ENCODE measurements at regions not wholly inside any gene's neighbourhood (a gene's known extent, or its start where the extent isn't known, plus 50 kb on each side); places are given as distances from the start of the nearest gene placed in this dataset.

- ChIA-PET CTCF (interaction anchor here (0.8 to 1.5 kb wide), 4 partner anchors 9 to 348 kb away, joined by 3 to 4 read pairs (median 4); no protein-coding TSS in a partner anchor), POLR2A (ENCODE audit: unreplicated experiment) (interaction anchor here (0.6 to 1.0 kb wide), 3 partner anchors 9 to 261 kb away, joined by 3 to 5 read pairs (median 3); no protein-coding TSS in a partner anchor)
- ATAC-seq (ENCODE audit: low read depth) (peak; percentile 92), DNase-seq (peak; percentile 96)
- Histone ChIP-seq H2AFZ (replicated peaks; ENCODE audit: low read length, poor library complexity) (peak overlapping the region; percentile 78), H3K4me1 (ENCODE audit: control insufficient read depth, insufficient read depth, low read length) (peaks cover 7% of the 10 kb centered on the region), H2AK9ac (replicated peaks; ENCODE audit: low read depth, low read length, poor library complexity) (peak overlapping the region; percentile 91), H2BK15ac (ENCODE audit: low read depth, low read length) (peak overlapping the region; percentile 90; the same call in 2 of the 3 replicates), H2BK20ac (ENCODE audit: low read depth, low read length) (peak overlapping the region; percentile 87), H3K79me1 (ENCODE audit: low read depth in 1 of 2, low read length in 2 of 2) (no peaks in the 10 kb centered on the region), H2BK120ac (ENCODE audit: low read depth, low read length) (peak overlapping the region; percentile 89), H4K20me1 (ENCODE audit: insufficient read depth, low read length) (no peaks in the 10 kb centered on the region; the same call in 1 of the 2 replicates), H3K4me2 (ENCODE audit: low read depth, low read length) (peak overlapping the region; percentile 70), H3K9me3 (ENCODE audit: control insufficient read depth, insufficient read depth, low read length) (peaks cover 4% of the 10 kb centered on the region; the same call in 1 of the 2 replicates), H4K5ac (ENCODE audit: low read depth, low read length) (peak overlapping the region; percentile 85), H3K56ac (ENCODE audit: extremely low read depth, insufficient read depth, low read length) (peak overlapping the region; percentile 87), H2AK5ac (ENCODE audit: low read depth, low read length) (peak overlapping the region; percentile 77), H3K27me3 (ENCODE audit: control insufficient read depth, insufficient read depth, low read length) (no peaks in the 10 kb centered on the region), H3K36me3 (ENCODE audit: control insufficient read depth, insufficient read depth, low read length) (no peaks in the 10 kb centered on the region), H4K91ac (ENCODE audit: insufficient read depth, low read depth, low read length) (peak overlapping the region; percentile 91), H3K23ac (ENCODE audit: low read depth, low read length) (peak overlapping the region; percentile 88), H2BK5ac (ENCODE audit: low read depth, low read length, poor library complexity, severe bottlenecking) (peak overlapping the region; percentile 96), H3K18ac (ENCODE audit: low read depth, low read length) (peak overlapping the region; percentile 70), H3K9me1 (ENCODE audit: insufficient read depth, low read length) (no peaks in the 10 kb centered on the region), H3K27ac (ENCODE audit: insufficient read depth, low read length) (peak overlapping the region; percentile 94), H4K8ac (ENCODE audit: low read depth in 2 of 2, low read length in 2 of 2) (peak overlapping the region; percentile 84 to 89), H3K4me3 (ENCODE audit: insufficient read depth, low read depth, low read length) (peak overlapping the region; percentile 7; the same call in 1 of the 2 replicates), H3K4ac (ENCODE audit: low read depth, low read length) (peak overlapping the region; percentile 96), H3K9ac (ENCODE audit: low read depth, low read length) (peak overlapping the region; percentile 73), H3K14ac (replicated peaks; ENCODE audit: low read depth, low read length) (peak overlapping the region; percentile 71)
- in situ Hi-C loops (cut with MboI; ENCODE audit: low sequenced_read_pairs) (no loop called here), intact Hi-C loops (cut with micrococcal nuclease) (loop anchor here (1.0 to 5.0 kb wide), 6 partner anchors 50 to 264 kb away; no protein-coding TSS in a partner anchor), dilution Hi-C loops (cut with HindIII; ENCODE audit: low sequenced_read_pairs, unreplicated experiment) (no loop called here)
- 0% methylated on average over 2 of the region's 10 CpGs; no CpG with 5 or more reads in 1 of the 2 experiments for WGBS, 2 experiments (ENCODE audit: extremely low coverage in 2 of 2, insufficient read length in 1 of 2)
- BruUV-seq (replicated peaks): no TSS peak
- TF ChIP-seq ELK1 (IDR thresholded peaks at IDR 0.05; ENCODE audit: borderline replicate concordance, low read depth, low read length): no peak
- peak; percentile 14; the same call in 1 of the 2 replicates for TF ChIP-seq MAZ (IDR thresholded peaks at IDR 0.05; ENCODE audit: borderline replicate concordance, low read depth, low read length)
- TF ChIP-seq USF2 (IDR thresholded peaks at IDR 0.05; ENCODE audit: low read depth, low read length): peak; percentile 77
- TF ChIP-seq MAFK (IDR thresholded peaks at IDR 0.05; ENCODE audit: low read depth, low read length): peak; percentile 8; the same call in 1 of the 2 replicates
- TF ChIP-seq CTCF (conservative IDR thresholded peaks at IDR 0.05; ENCODE audit: low read depth, low read length): no peak
- TF ChIP-seq MXI1 (IDR thresholded peaks at IDR 0.05; ENCODE audit: borderline replicate concordance, low read depth, low read length): 0 out of 2 replicates have a peak, but pooled peaks have one; percentile 51
- no peak for TF ChIP-seq RCOR1 (IDR thresholded peaks at IDR 0.05; ENCODE audit: insufficient replicate concordance, low read length)
- TF ChIP-seq FOS (IDR thresholded peaks at IDR 0.05; ENCODE audit: low read depth, low read length): peak; percentile 71
- TF ChIP-seq RFX5 (IDR thresholded peaks at IDR 0.05; ENCODE audit: low read depth, low read length): no peak
- TF ChIP-seq SMC3 (IDR thresholded peaks at IDR 0.05; ENCODE audit: low read depth, low read length): no peak
- no peak for TF ChIP-seq POLR2A (IDR thresholded peaks at IDR 0.05; ENCODE audit: low read depth, low read length)
- no peak; the same call in 1 of the 2 replicates for TF ChIP-seq RAD21 (IDR thresholded peaks at IDR 0.05; ENCODE audit: low read length)
- TF ChIP-seq CEBPB (IDR thresholded peaks at IDR 0.05; ENCODE audit: low read depth, low read length): peak; percentile 36; the same call in 1 of the 2 replicates
- peak; percentile 91 for TF ChIP-seq BHLHE40 (IDR thresholded peaks at IDR 0.05; ENCODE audit: low read depth, low read length)
- TF ChIP-seq CHD1 (IDR thresholded peaks at IDR 0.05; ENCODE audit: low read depth, low read length): no peak
These were observed 185.0 kb upstream of the ANKRD28 start for GRCh38 chr3:15982667-15983196.

Measured in IMR-90 (cell line).